A549 (cell line): ENCODE measurements at regions not wholly inside any gene's neighbourhood (a gene's known extent, or its start where the extent isn't known, plus 50 kb on each side); places are given as distances from the start of the nearest gene placed in this dataset.

Experiments used
- CHD2 ChIP-seq: fragments of 150-350 bp; IDR thresholded peaks from 2 replicates; pipeline ENCODE4 v1.6.1; 2014; ENCODE audit warnings: low read length; ENCODE audit not compliant: partially characterized antibody
- CTCF ChIP-seq: fragments of >200 bp; sonication (Bioruptor Twin); formaldehyde crosslinking; IDR thresholded peaks from 3 replicates; pipeline ENCODE4 v1.5.1; 2016
- EHF ChIP-seq: fragments of 250-450 bp; sonication (Bioruptor Pico); IDR thresholded peaks from 2 replicates; pipeline ENCODE4 v1.5.0; 2020; ENCODE audit warnings: mild to moderate bottlenecking
- FOSL2 ChIP-seq, 2 experiments: fragments of 450-650 bp in 1 of 2; fragments of >200 bp in 1 of 2; sonication (Bioruptor Twin) in 1 of 2; formaldehyde crosslinking; IDR thresholded peaks; 2 replicates each; pipeline versions ENCODE4 v1.5.0 to v1.6.1; 2016 to 2020; ENCODE audit warnings: mild to moderate bottlenecking in 1 of 2, moderate library complexity in 1 of 2
- HOXA7 ChIP-seq: fragments of 250-450 bp; sonication (Bioruptor Pico); IDR thresholded peaks from 2 replicates; pipeline ENCODE4 v1.5.0; 2020; ENCODE audit warnings: mild to moderate bottlenecking, moderate library complexity
- NFE2L2 ChIP-seq: fragments of 150-350 bp; conservative IDR thresholded peaks from 2 replicates; pipeline ENCODE4 v1.6.1; 2014; ENCODE audit warnings: low read length
- NR3C1 ChIP-seq: fragments of >200 bp; sonication (Bioruptor Twin); formaldehyde crosslinking; IDR thresholded peaks from 3 replicates; pipeline ENCODE4 v1.6.1; 2017
- POLR2A ChIP-seq: IDR thresholded peaks from 2 replicates; pipeline ENCODE4 v1.6.1; 2012; ENCODE audit warnings: mild to moderate bottlenecking, low read length
- RAD21 ChIP-seq, 2 experiments: fragments of >200 bp in 1 of 2; sonication (Bioruptor Twin) in 1 of 2; formaldehyde crosslinking in 1 of 2; IDR thresholded peaks in 1 of 2; conservative IDR thresholded peaks in 1 of 2; 2 replicates in 1 of 2; 3 replicates in 1 of 2; pipeline ENCODE4 v1.6.1; 2012 to 2018; ENCODE audit warnings: inconsistent platforms in 1 of 2
- RCOR1 ChIP-seq: fragments of 150-350 bp; IDR thresholded peaks from 2 replicates; pipeline ENCODE4 v1.6.1; 2014; ENCODE audit warnings: antibody characterized with exemption, low read length, low read depth
- RFX5 ChIP-seq: fragments of 450-650 bp; IDR thresholded peaks from 2 replicates; pipeline ENCODE4 v1.7.1; 2014; ENCODE audit warnings: antibody characterized with exemption, mild to moderate bottlenecking, moderate library complexity
- TP53 ChIP-seq: fragments of 250-450 bp; sonication (Bioruptor Pico); IDR thresholded peaks from 2 replicates; pipeline ENCODE4 v1.5.0; 2021; ENCODE audit warnings: mild to moderate bottlenecking, moderate library complexity
- ZC3H11A ChIP-seq: fragments of 450-650 bp; IDR thresholded peaks from 2 replicates; pipeline ENCODE4 v1.6.1; 2014; ENCODE audit warnings: antibody characterized with exemption, mild to moderate bottlenecking
- TF ChIP-seq, protein P1 (sequence below): fragments of 250-450 bp; sonication (Bioruptor Pico); IDR thresholded peaks from 2 replicates; pipeline ENCODE4 v1.5.0; 2020; ENCODE audit warnings: low read depth, mild to moderate bottlenecking, moderate library complexity

GRCh38 chr16:65559846-65560245 lies 438.0 kb upstream of the CDH11 start:
- TF ChIP-seq CTCF (no peak), EHF (CRISPR knock-in tag) (no peak), ZC3H11A (no peak), FOSL2 (IDR thresholded peaks at IDR 0.05) (no peak), FOSL2 (CRISPR knock-in tag; IDR thresholded peaks at IDR 0.05) (no peak), POLR2A (no peak), TP53 (no peak), CHD2 (no peak), RAD21 (conservative IDR thresholded peaks at IDR 0.05 in 1 of 2, IDR thresholded peaks at IDR 0.05 in 1 of 2) (no peak), RCOR1 (no peak), NR3C1 (no peak), HOXA7 (no peak), RFX5 (no peak), NFE2L2 (no peak)
- TF ChIP-seq, protein P1, sequence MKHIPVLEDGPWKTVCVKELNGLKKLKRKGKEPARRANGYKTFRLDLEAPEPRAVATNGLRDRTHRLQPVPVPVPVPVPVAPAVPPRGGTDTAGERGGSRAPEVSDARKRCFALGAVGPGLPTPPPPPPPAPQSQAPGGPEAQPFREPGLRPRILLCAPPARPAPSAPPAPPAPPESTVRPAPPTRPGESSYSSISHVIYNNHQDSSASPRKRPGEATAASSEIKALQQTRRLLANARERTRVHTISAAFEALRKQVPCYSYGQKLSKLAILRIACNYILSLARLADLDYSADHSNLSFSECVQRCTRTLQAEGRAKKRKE (CRISPR knock-in tag), result no peak
